NAMALWA (cell line): ENCODE measurements at regions not wholly inside any gene's neighbourhood (a gene's known extent, or its start where the extent isn't known, plus 50 kb on each side); places are given as distances from the start of the nearest gene placed in this dataset.

Experiments
- DNase-seq: peaks from one replicate; pipeline ENCODE4 v3.0.0-alpha.2; 2015; ENCODE audit warnings: low spot score

DNA sequence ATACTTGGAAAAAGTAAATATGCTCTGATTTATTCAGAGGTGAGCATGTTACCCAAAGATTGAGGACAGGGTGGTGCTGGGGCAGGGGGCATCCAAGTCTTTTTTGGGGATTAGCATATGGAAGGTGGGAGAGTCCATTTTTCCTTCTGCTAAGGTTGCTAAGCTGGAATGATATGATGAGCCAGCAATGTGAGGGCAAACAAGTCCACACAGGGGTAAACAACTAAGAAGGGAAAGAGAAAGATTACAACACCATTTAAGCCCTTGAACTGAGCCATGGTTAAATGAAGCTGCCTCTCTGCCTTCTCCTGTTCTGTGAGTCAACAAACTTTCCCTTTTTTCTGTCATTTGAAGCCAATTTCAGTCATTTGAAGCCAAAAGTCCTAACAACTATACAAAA is 89.0 kb downstream of the RPL22L1 start:
- DNase-seq = no peak

DNA sequence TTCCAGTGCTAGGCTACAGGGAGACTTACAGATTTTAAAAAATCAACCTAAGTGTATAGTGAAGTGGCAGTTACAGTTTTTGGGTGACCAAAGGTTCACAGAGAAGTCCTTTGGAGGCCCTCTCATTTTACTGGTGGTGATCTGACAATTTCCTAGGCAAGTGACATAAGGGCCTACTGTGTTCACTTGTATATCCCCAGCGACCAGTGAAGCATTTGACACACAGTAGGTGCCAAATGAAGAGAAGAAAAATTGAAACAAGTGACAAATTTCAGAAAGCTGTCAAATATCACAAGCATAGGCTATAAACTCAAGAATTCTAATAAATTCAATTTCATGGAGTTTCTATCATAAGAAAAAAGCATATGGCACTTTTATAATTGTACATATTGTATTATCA is 89.5 kb downstream of the RPL22L1 start:
- DNase-seq = no peak

DNA sequence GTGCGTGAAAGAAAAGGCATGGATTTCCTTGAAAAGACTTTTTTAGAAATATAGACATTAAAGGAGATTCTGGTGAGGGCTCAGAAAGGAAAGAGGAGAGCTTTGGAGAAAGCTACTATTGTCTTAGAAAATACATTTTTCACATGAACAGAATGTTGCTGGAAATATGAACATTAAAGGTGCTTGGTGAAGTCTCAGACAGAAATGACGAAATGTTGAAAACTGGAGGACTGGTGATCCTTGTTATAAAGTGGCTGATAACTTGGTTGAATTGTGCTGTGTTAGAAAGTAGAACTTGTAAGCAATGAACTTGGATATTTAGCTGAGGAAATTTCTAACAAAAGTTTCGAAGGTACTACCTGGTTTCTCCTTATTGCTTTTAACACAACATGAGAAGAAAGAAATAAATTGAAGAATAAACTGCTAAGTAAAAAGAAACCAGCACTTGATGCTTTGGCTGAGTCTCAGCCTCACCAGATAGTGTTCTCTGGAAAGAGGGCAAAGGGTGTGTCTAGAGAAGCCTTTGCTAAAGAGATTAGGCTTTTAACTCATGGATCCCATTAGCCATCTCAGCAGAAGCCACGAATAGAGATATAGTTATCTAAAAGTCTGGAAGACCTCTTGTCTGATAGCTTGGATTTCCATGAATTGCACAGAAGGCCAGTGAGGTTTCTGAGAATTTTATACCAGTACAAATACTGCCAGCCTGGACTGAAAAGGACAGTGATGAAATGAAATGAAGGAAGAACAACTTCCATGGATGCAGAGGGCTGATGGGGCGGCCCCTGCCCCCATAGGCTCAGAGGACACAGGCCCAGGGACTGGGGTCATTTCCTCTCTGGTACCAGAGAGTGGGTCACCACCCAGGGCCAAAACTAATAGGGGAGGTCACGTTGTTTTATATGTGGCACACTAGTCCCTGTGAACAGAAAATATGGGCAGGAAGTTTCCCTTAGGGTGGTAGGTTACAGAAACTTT is 91.5 kb downstream of the RPL22L1 start:
- no peak for DNase-seq

- DNase-seq = no peak
These were observed 92.5 kb downstream of the RPL22L1 start for GRCh38 chr3:170777564-170777926.

GRCh38 chr3:170776887-170777563 is 93.0 kb downstream of the RPL22L1 start:
- no peak for DNase-seq

- DNase-seq = no peak
These were observed 96.1 kb downstream of the RPL22L1 start for GRCh38 chr3:170773682-170774425.

DNA sequence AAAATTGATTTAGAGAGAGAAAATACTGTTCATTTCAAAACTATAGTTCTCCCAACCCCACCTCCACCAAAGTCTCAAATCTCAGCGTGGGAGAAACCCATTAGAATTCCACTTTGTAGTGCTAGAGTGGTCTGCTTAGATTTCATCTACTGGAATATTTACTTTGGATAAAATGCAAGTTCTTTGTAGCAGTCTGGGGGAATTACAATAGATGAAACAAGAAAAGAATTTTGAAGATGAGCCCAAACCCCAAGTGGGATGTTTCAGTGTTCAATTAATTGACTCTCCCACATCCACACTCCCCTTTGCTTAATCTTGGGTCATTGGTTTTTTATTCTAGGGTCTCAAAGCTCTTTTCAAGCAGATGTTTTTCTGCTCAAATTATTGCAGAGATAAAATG is 97.8 kb downstream of the RPL22L1 start:
- DNase-seq = no peak

GRCh38 chr3:170768334-170768801 is 101.6 kb downstream of the RPL22L1 start:
- DNase-seq = no peak

DNA sequence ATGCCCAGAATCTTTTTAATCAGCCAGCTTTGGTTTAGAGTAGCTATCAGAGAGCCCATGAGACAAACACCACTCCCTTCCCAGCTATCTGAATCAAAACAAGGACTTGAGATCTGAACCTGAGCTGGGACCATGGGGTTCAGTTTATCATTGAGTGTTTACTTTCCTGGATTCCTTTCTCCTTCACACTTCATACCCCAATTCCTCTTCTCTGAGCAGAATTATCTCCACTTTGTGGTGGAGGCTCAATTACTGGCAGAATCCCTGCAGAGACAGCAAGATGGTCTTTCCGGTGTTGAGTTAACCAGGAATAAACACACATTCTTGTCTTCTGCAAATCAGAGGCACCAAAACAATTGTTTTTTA is 102.4 kb downstream of the RPL22L1 start:
- no peak for DNase-seq

DNA sequence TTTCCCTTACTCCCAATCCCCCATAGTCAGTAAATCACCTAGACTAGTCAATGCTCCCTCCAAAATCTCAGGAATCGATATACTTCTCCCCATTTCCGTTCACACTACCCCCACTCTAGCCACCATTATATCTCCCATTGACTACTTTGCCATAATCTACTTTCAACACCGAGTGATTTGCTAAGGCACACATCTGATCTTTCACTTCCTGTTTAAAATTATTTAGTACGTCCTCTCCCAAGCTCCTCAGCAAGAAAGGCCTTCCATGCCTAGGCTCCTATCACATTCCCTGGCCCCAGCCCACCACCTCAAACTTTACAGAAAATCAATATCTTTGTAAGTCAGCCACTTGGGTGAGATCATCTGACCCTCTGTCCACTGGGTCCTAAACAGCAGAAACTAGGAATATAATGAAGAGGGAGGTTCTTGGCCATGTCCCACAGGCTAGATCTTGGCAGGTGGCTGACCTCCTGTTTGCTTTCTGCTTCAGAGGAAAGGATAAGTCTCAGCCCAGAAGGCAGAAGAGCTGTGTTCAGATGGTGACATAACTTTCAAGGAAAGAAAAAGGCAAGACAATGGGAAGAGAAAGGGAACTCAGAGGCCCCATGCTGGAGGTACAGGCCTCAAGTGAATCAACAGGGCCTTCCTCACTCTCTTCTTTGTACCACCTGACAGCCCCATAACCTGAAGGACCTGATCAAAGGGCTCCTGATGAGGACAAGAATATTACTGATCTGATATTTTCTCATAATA is 103.0 kb downstream of the RPL22L1 start:
- DNase-seq = no peak

- no peak for DNase-seq
These were observed 103.7 kb downstream of the RPL22L1 start for GRCh38 chr3:170766253-170766652.

- DNase-seq = no peak
These were observed 104.4 kb downstream of the RPL22L1 start for GRCh38 chr3:170765419-170766078.

DNA sequence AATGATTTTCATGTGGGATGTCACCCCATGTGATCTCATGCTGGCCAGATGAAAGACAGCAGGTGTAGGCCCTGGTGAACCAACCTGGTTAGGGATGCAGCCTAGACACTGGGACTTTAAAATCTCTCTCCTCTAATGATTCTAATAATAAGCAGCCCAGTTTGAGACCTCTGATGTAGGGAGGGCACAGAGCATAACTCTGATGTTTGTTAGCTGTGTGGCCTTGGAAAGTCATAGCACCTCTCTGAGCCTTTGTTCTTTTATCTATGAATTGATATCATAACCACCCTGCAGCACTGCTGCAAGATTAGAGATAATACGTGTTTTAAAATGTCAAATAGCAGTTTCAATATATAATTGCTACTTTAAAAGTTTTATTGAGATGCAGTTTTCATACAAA is 106.0 kb downstream of the RPL22L1 start:
- DNase-seq = no peak

- DNase-seq = no peak
These were observed 107.9 kb downstream of the RPL22L1 start for GRCh38 chr3:170762064-170762463.

GRCh38 chr3:170761103-170761502 is 108.9 kb downstream of the RPL22L1 start:
- DNase-seq = no peak

DNA sequence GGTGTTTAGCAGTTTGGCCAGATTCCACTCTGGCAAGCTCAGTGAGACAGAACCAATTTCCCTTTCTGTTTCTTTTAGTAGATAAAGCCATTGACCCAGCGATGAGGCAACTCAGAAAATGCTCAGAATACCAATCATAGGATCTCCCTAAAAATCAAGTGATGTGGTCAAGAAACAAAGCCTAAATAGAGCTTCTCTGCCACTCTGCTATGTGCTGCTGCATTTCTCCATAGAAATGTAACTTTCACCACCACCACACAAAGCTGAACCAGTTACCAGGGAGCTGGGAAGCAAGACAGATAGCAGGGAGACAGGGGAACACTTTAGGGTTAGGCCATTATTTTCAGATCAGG is 109.8 kb downstream of the RPL22L1 start:
- no peak for DNase-seq

DNA sequence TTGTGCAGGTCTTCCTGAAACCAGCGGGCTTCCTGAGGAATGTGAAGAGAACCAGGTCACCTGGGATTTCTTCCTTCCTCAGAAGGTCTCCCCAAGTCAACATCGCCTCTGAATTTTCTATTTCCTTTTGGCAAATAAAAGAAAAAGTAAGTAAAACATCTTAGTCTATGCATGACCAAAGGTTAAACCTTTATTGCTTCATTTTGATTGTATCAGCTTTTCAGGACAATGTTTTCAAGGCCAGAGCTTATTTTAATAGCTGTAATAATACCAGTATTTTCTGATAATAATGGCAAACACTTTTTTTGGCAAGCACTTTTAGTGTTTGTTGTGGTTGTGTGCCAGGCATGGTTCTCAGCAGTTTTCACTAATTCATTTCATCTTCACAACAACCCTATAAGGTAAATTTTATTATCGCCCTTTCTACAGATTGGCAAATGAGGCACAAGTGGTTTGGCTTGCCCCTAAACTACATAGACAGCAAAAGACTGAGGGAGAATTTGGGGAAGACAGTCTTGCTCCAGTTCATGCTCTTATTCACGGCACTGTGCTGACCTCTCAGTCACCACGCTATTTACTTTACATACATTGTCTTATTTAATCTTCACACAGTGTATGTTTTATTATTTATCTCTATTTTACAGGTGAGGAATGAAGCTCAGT is 110.4 kb downstream of the RPL22L1 start:
- DNase-seq = no peak

DNA sequence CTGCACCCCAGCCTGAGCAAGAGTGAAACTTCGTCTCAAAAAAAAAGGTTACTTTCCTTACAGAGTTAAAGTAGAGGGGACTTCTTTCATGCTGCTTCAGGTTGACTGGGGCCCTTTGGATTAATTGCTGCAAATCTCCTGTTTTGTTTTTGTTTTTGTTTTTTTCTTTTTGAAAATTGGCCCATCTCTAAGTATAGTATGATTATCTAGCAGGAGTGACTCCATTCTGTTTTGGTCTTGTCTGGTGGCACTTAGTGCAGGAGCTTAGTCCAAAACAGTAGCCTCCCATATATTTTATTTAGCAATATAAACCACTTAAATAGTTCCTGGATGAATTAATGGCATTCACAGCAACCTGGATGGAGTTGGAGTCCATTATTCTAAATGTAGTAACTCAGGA is 113.0 kb downstream of the RPL22L1 start:
- no peak for DNase-seq

GRCh38 chr3:170754311-170754693 is 115.7 kb downstream of the RPL22L1 start:
- no peak for DNase-seq

DNA sequence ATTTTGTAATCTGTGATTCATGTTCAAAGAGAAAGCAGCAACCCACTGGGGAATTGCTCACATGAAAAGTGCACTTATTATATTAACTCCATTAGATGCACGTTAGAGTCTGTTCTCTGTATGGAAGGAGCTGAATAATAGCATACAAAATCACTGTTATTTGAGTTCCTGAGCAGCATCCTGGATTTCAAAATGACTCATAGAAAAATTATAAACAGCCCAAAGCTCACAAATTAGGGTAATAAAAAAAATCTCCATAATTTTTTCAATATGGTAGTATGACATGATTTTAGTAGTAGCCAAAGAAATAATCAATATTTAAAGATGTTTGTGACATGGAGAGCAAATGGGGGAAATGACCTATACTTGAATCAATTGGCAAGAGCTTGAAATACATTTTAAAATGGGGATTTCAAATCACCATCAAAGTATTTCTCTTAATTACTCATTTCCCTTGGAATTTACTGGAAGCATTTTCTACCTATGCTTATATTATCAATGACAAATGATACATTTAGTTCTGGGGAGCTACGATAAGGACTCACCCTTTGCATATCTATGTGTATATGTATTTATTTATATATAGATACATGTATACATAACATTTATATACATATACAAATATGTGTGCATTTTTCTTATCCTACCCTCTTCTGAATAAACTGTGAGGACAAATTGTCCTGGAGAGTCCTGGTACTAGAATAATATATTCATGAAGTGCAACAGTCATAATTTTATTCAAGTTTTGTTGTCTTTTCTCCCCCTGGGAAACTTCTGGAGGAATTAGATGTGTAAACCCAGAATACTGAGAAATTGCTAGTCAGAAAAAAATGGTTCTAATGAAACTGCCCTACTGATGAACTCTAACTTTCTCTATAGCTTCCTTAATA is 116.3 kb downstream of the RPL22L1 start:
- no peak for DNase-seq
